Tibial nerve (tissue), 3 donors: ENCODE measurements at regions not wholly inside any gene's neighbourhood (a gene's known extent, or its start where the extent isn't known, plus 50 kb on each side); places are given as distances from the start of the nearest gene placed in this dataset.

ENCODE experiments used
- CTCF ChIP-seq, 5 experiments: fragments of 200-600 bp in 3 of 5; fragments of 450-650 bp in 2 of 5; sonication (generic) in 3 of 5; IDR thresholded peaks; one replicate each; pipeline ENCODE4 v1.5.1; 2016 to 2019; ENCODE audit warnings: antibody characterized with exemption in 5 of 5, mild to moderate bottlenecking in 3 of 5, moderate library complexity in 2 of 5
- POLR2A ChIP-seq, 2 donors: fragments of 450-650 bp; IDR thresholded peaks; one replicate each; pipeline ENCODE4 v1.6.1; 2017; ENCODE audit warnings: antibody characterized with exemption in 2 of 2, mild to moderate bottlenecking in 2 of 2, moderate library complexity in 2 of 2

GRCh38 chr11:112789481-112789880 lies 171.7 kb upstream of the NCAM1 start:
- no peak for TF ChIP-seq CTCF (IDR thresholded peaks at IDR 0.05)
- no peak for TF ChIP-seq POLR2A (IDR thresholded peaks at IDR 0.05)
